ENCODE measurements at regions not wholly inside any gene's neighbourhood (a gene's known extent, or its start where the extent isn't known, plus 50 kb on each side); places are given as distances from the start of the nearest gene placed in this dataset.

GRCh38 chr16:50859628-50860360 is 117.9 kb downstream of the CYLD start:
- peaks cover 7% of the 10 kb centered on the region for H3K9me3 ChIP-seq (replicated peaks)
- peaks cover 45% of the 10 kb centered on the region for H3K27me3 ChIP-seq (ENCODE audit: low read depth)
- no peaks in the 10 kb centered on the region for H3K36me3 ChIP-seq
- H3K27ac ChIP-seq (replicated peaks), result no peak overlapping the region
- no peaks in the 10 kb centered on the region for H3K4me1 ChIP-seq
- DNase-seq, result no peak
- no peak overlapping the region for H3K4me3 ChIP-seq
- TF ChIP-seq CTCF (IDR thresholded peaks at IDR 0.05; ENCODE audit: borderline replicate concordance), result no peak
- intact Hi-C loops (cut with micrococcal nuclease), result no loop called here

GRCh38 chr16:50858877-50859627 is 117.2 kb downstream of the CYLD start:
- no peak overlapping the region for H3K4me3 ChIP-seq
- H3K9me3 ChIP-seq (replicated peaks), result peaks cover 7% of the 10 kb centered on the region
- no peaks in the 10 kb centered on the region for H3K36me3 ChIP-seq
- H3K4me1 ChIP-seq, result no peaks in the 10 kb centered on the region
- TF ChIP-seq CTCF (IDR thresholded peaks at IDR 0.05; ENCODE audit: borderline replicate concordance), result no peak
- no peak for DNase-seq
- intact Hi-C loops (cut with micrococcal nuclease), result no loop called here
- peaks cover 51% of the 10 kb centered on the region for H3K27me3 ChIP-seq (ENCODE audit: low read depth)
- H3K27ac ChIP-seq (replicated peaks), result no peak overlapping the region

GRCh38 chr16:50858376-50858775 is 116.5 kb downstream of the CYLD start:
- intact Hi-C loops (cut with micrococcal nuclease), result no loop called here
- H3K36me3 ChIP-seq, result no peaks in the 10 kb centered on the region

GRCh38 chr16:50857881-50858280 is 116.0 kb downstream of the CYLD start:
- Histone ChIP-seq H3K4me3 (no peak overlapping the region), H3K27me3 (ENCODE audit: low read depth) (peaks cover 54% of the 10 kb centered on the region), H3K27ac (replicated peaks) (no peak overlapping the region), H3K4me1 (no peaks in the 10 kb centered on the region), H3K9me3 (replicated peaks) (peaks cover 7% of the 10 kb centered on the region), H3K36me3 (no peaks in the 10 kb centered on the region)
- intact Hi-C loops (cut with micrococcal nuclease), result no loop called here
- no peak for DNase-seq
- no peak for TF ChIP-seq CTCF (IDR thresholded peaks at IDR 0.05; ENCODE audit: borderline replicate concordance)

More at GRCh38 chr16:50858376-50858775, 116.5 kb downstream of the CYLD start:
- H3K4me3 ChIP-seq, result no peak overlapping the region
- TF ChIP-seq CTCF (IDR thresholded peaks at IDR 0.05; ENCODE audit: borderline replicate concordance), result no peak
- peaks cover 7% of the 10 kb centered on the region for H3K9me3 ChIP-seq (replicated peaks)
- no peak for DNase-seq
- no peak overlapping the region for H3K27ac ChIP-seq (replicated peaks)
- H3K27me3 ChIP-seq (ENCODE audit: low read depth), result peaks cover 54% of the 10 kb centered on the region
- no peaks in the 10 kb centered on the region for H3K4me1 ChIP-seq

GRCh38 chr16:50856991-50857390 is 115.1 kb downstream of the CYLD start:
- H3K4me3 ChIP-seq, result no peak overlapping the region
- no peak overlapping the region for H3K27ac ChIP-seq (replicated peaks)
- H3K9me3 ChIP-seq (replicated peaks), result peaks cover 7% of the 10 kb centered on the region
- H3K4me1 ChIP-seq, result no peaks in the 10 kb centered on the region
- intact Hi-C loops (cut with micrococcal nuclease), result no loop called here
- TF ChIP-seq CTCF (IDR thresholded peaks at IDR 0.05; ENCODE audit: borderline replicate concordance), result no peak
- peaks cover 59% of the 10 kb centered on the region for H3K27me3 ChIP-seq (ENCODE audit: low read depth)
- no peaks in the 10 kb centered on the region for H3K36me3 ChIP-seq
- no peak for DNase-seq

All from left ventricle myocardium inferior (tissue), 1 donor.